HEK293 (cell line): ENCODE measurements at regions not wholly inside any gene's neighbourhood (a gene's known extent, or its start where the extent isn't known, plus 50 kb on each side); places are given as distances from the start of the nearest gene placed in this dataset.

Experiments
- CTCF ChIP-seq: fragments of 450-650 bp; formaldehyde crosslinking; IDR thresholded peaks from 2 replicates; pipeline ENCODE4 v1.5.1; 2016; ENCODE audit warnings: missing biosample characterization, missing genetic modification characterization
- ZNF335 ChIP-seq: fragments of 450-650 bp; formaldehyde crosslinking; conservative IDR thresholded peaks from 2 replicates; pipeline ENCODE4 v1.5.1; 2016; ENCODE audit warnings: missing biosample characterization, missing genetic modification characterization
- ZNF37A ChIP-seq: fragments of 450-650 bp; IDR thresholded peaks from 2 replicates; pipeline ENCODE4 v1.5.1; 2018; ENCODE audit warnings: missing biosample characterization, missing genetic modification characterization
- ZNF548 ChIP-seq: fragments of 450-650 bp; formaldehyde crosslinking; IDR thresholded peaks from 2 replicates; pipeline ENCODE4 v1.5.1; 2016; ENCODE audit warnings: missing biosample characterization, missing genetic modification characterization
- ZNF792 ChIP-seq: fragments of 450-650 bp; formaldehyde crosslinking; IDR thresholded peaks from 2 replicates; pipeline ENCODE4 v1.5.1; 2016; ENCODE audit warnings: missing biosample characterization, missing genetic modification characterization
- ZXDB ChIP-seq: fragments of 450-650 bp; formaldehyde crosslinking; IDR thresholded peaks from 2 replicates; pipeline ENCODE4 v1.5.1; 2016; ENCODE audit warnings: missing biosample characterization, missing genetic modification characterization
- TF ChIP-seq, protein P1 (sequence below): fragments of 450-650 bp; formaldehyde crosslinking; IDR thresholded peaks from 2 replicates; pipeline ENCODE4 v1.5.1; 2016; ENCODE audit warnings: missing biosample characterization, missing genetic modification characterization

GRCh38 chr12:25828188-25828587 lies 130.3 kb upstream of the RASSF8 start:
- TF ChIP-seq ZXDB = no peak
- TF ChIP-seq ZNF37A (tag by site-specific recombination) = no peak
- no peak for TF ChIP-seq CTCF (tag by site-specific recombination)
- TF ChIP-seq ZNF335 (tag by site-specific recombination) = no peak
- no peak for TF ChIP-seq ZNF548 (tag by site-specific recombination)
- TF ChIP-seq, protein P1, sequence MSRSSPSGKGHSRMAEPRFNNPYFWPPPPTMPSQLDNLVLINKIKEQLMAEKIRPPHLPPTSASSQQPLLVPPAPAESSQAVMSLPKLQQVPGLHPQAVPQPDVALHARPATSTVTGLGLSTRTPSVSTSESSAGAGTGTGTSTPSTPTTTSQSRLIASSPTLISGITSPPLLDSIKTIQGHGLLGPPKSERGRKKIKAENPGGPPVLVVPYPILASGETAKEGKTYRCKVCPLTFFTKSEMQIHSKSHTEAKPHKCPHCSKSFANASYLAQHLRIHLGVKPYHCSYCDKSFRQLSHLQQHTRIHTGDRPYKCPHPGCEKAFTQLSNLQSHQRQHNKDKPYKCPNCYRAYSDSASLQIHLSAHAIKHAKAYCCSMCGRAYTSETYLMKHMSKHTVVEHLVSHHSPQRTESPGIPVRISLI (tag by site-specific recombination) = no peak
- TF ChIP-seq ZNF792 = no peak
